KMS-11 (cell line): ENCODE measurements at regions not wholly inside any gene's neighbourhood (a gene's known extent, or its start where the extent isn't known, plus 50 kb on each side); places are given as distances from the start of the nearest gene placed in this dataset.

Experiments used
- H2AFZ ChIP-seq: fragments of 200-600 bp; sonication (generic); 2 replicates; pipeline ENCODE4 v1.6.1; 2016; ENCODE audit warnings: antibody characterized with exemption, mixed run types, low read depth
- H3K27ac ChIP-seq: fragments of 200-600 bp; sonication (generic); 2 replicates; pipeline ENCODE4 v1.6.1; 2016; ENCODE audit warnings: mild to moderate bottlenecking, mixed run types
- H3K27me3 ChIP-seq: fragments of 200-600 bp; sonication (generic); 2 replicates; pipeline ENCODE4 v1.6.1; 2017; ENCODE audit warnings: mild to moderate bottlenecking, low read depth, mixed run types, moderate library complexity; ENCODE audit not compliant: insufficient read depth
- H3K36me3 ChIP-seq: fragments of 200-600 bp; sonication (generic); 2 replicates; pipeline ENCODE4 v1.6.1; 2017; ENCODE audit warnings: mild to moderate bottlenecking, mixed run types; ENCODE audit not compliant: insufficient read depth
- H3K4me1 ChIP-seq: fragments of 200-600 bp; sonication (generic); 2 replicates; pipeline ENCODE4 v1.6.1; 2016; ENCODE audit warnings: mild to moderate bottlenecking, low read depth, mixed run types; ENCODE audit not compliant: poor library complexity, severe bottlenecking
- H3K4me2 ChIP-seq: fragments of 200-600 bp; sonication (generic); 2 replicates; pipeline ENCODE4 v1.7.0; 2016; ENCODE audit warnings: mild to moderate bottlenecking, mixed run types
- H3K4me3 ChIP-seq: fragments of 200-600 bp; sonication (generic); IDR thresholded peaks from 2 replicates; pipeline ENCODE4 v1.6.1; 2017; ENCODE audit warnings: low read depth, low read length, mixed read lengths; ENCODE audit not compliant: insufficient read depth
- H3K79me2 ChIP-seq: fragments of 200-600 bp; sonication (generic); 2 replicates; pipeline ENCODE4 v1.6.1; 2016; ENCODE audit warnings: low read depth, mixed run types; ENCODE audit not compliant: insufficient read depth
- H3K9ac ChIP-seq: fragments of 200-600 bp; sonication (generic); 2 replicates; pipeline ENCODE4 v1.6.1; 2016; ENCODE audit warnings: mild to moderate bottlenecking, mixed run types
- H4K20me1 ChIP-seq: fragments of 200-600 bp; sonication (generic); 2 replicates; pipeline ENCODE4 v1.6.1; 2016; ENCODE audit warnings: mild to moderate bottlenecking, mixed run types; ENCODE audit not compliant: insufficient read depth
- TF ChIP-seq, protein P1 (sequence below): fragments of 200-600 bp; sonication (generic); conservative IDR thresholded peaks from 2 replicates; pipeline ENCODE4 v1.6.1; 2017; ENCODE audit warnings: low read depth, mild to moderate bottlenecking, antibody characterized with exemption, low read length, moderate library complexity, mixed read lengths

DNA sequence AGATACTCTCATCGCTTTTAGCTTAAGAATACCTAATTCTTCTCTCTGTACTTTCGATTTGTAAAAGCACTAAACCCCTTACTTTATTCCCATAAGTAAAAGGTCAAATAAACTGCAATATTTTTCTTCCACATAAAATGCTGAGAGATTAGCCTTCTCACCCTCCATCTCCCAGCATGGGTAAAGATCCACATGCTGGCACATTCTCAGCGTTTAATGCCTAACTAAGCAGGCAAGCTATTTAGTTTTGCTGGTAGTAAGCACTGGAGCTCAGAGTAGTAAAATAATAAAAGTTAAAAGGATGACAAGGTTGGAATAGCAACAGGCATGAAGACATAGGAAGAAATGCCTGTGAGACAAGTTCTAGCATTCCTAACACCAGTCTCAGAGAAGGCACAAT, 65.9 kb upstream of the NEBL start:
- no peak overlapping the region for H3K4me3 ChIP-seq
- H3K4me2 ChIP-seq, result no peak overlapping the region
- H3K9ac ChIP-seq, result no peak overlapping the region
- no peaks in the 10 kb centered on the region for H3K27me3 ChIP-seq
- H3K36me3 ChIP-seq, result no peaks in the 10 kb centered on the region
- no peak overlapping the region for H2AFZ ChIP-seq
- TF ChIP-seq, protein P1, sequence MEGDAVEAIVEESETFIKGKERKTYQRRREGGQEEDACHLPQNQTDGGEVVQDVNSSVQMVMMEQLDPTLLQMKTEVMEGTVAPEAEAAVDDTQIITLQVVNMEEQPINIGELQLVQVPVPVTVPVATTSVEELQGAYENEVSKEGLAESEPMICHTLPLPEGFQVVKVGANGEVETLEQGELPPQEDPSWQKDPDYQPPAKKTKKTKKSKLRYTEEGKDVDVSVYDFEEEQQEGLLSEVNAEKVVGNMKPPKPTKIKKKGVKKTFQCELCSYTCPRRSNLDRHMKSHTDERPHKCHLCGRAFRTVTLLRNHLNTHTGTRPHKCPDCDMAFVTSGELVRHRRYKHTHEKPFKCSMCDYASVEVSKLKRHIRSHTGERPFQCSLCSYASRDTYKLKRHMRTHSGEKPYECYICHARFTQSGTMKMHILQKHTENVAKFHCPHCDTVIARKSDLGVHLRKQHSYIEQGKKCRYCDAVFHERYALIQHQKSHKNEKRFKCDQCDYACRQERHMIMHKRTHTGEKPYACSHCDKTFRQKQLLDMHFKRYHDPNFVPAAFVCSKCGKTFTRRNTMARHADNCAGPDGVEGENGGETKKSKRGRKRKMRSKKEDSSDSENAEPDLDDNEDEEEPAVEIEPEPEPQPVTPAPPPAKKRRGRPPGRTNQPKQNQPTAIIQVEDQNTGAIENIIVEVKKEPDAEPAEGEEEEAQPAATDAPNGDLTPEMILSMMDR, result no peak
- no peaks in the 10 kb centered on the region for H4K20me1 ChIP-seq
- H3K4me1 ChIP-seq, result no peaks in the 10 kb centered on the region
- H3K79me2 ChIP-seq, result no peaks in the 10 kb centered on the region
- no peak overlapping the region for H3K27ac ChIP-seq

DNA sequence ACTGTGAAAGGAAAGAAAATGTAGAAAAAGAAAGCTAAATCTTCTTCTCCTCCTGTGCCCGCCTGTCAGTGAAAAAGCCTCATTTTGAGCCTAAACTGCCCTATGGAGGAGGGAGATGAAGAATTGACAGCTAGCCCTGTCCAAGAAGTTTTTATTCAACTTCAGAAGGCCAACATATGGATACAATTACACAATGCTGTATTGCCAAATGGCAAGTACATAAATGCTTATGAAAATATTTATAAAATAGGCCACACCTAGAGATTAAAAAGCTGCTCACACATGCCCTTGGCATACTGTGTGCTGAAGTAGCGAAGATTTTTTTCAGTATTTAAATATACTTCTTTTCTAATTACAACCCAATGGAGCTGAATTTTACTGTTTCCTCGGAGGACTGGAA, 65.1 kb upstream of the NEBL start:
- TF ChIP-seq, protein P1, result no peak
- Histone ChIP-seq H3K4me2 (no peak overlapping the region), H3K9ac (no peak overlapping the region), H4K20me1 (no peaks in the 10 kb centered on the region), H3K27me3 (no peaks in the 10 kb centered on the region), H3K4me1 (no peaks in the 10 kb centered on the region), H3K36me3 (no peaks in the 10 kb centered on the region), H3K4me3 (no peak overlapping the region), H3K27ac (no peak overlapping the region), H2AFZ (no peak overlapping the region), H3K79me2 (no peaks in the 10 kb centered on the region)

DNA sequence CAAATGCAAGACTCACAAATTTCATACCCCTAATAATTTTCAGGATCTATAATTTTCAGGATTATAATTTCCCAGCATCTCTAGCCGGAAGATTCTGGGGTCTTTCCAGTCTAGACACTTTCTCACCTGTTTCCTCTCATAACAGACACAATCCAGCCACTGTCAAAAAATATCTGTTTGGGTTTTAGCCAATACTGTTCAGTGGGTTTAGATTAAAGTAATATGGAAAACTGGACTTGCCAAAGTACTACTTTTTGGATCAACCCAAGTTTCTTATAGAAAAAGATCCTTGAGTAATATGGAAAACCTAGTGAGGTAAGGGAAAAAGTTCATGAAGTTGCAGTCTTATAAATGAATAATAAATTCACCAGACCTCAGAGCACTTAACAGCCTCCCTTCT, 62.1 kb upstream of the NEBL start:
- no peaks in the 10 kb centered on the region for H3K79me2 ChIP-seq
- H3K4me1 ChIP-seq, result no peaks in the 10 kb centered on the region
- no peaks in the 10 kb centered on the region for H3K36me3 ChIP-seq
- H2AFZ ChIP-seq, result no peak overlapping the region
- no peaks in the 10 kb centered on the region for H4K20me1 ChIP-seq
- no peak overlapping the region for H3K4me2 ChIP-seq
- no peak overlapping the region for H3K27ac ChIP-seq
- H3K9ac ChIP-seq, result no peak overlapping the region
- TF ChIP-seq, protein P1, result no peak
- H3K27me3 ChIP-seq, result no peaks in the 10 kb centered on the region
- no peak overlapping the region for H3K4me3 ChIP-seq

DNA sequence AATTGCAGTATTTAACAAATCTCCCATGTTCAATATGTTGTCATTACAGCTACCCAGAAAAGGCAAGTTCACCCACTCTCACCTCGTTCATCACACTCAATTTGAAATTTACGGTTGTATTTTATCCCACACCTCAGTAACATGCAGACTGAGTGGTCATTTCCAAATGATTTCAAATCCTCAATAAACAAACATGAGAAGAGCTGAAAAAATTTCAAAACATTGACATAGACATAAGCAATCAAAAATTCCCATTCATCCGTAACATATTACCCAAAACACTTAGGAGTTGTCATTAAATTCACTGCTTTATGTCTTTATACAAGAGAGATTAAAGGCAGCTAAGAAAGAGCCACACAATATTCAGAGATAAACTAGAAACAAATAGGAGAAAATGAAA, 61.7 kb upstream of the NEBL start:
- TF ChIP-seq, protein P1, result no peak
- Histone ChIP-seq H4K20me1 (no peaks in the 10 kb centered on the region), H3K4me1 (no peaks in the 10 kb centered on the region), H3K9ac (no peak overlapping the region), H3K79me2 (no peaks in the 10 kb centered on the region), H3K27ac (no peak overlapping the region), H3K27me3 (no peaks in the 10 kb centered on the region), H2AFZ (no peak overlapping the region), H3K4me3 (no peak overlapping the region), H3K4me2 (no peak overlapping the region), H3K36me3 (no peaks in the 10 kb centered on the region)

DNA sequence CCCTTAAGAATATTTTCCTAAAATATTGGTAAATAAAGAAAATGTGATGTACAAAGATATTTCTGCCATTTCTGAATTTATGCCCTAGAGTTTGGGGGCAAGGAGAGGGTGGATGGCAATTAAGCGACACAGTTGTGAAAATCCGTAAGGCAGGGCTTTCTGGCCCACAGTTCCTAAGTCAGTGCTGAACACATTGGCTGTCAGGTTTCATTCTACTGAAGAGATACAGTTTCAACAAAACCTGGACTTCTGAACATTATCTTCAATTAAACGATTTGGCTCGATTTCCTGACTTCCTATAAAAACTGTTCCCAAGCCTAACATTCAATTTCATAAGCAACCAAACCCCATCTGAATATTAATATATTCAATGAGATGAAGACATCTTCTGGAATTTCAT, 61.1 kb upstream of the NEBL start:
- no peaks in the 10 kb centered on the region for H4K20me1 ChIP-seq

More for the DNA sequence above, 61.1 kb upstream of the NEBL start:
- no peak overlapping the region for H3K4me2 ChIP-seq
- no peak overlapping the region for H2AFZ ChIP-seq
- no peaks in the 10 kb centered on the region for H3K4me1 ChIP-seq
- H3K27ac ChIP-seq, result no peak overlapping the region
- no peaks in the 10 kb centered on the region for H3K27me3 ChIP-seq
- H3K36me3 ChIP-seq, result no peaks in the 10 kb centered on the region
- H3K9ac ChIP-seq, result no peak overlapping the region
- no peak overlapping the region for H3K4me3 ChIP-seq
- no peaks in the 10 kb centered on the region for H3K79me2 ChIP-seq
- TF ChIP-seq, protein P1, result no peak
